GM19452 (cell line): ENCODE measurements at regions not wholly inside any gene's neighbourhood (a gene's known extent, or its start where the extent isn't known, plus 50 kb on each side); places are given as distances from the start of the nearest gene placed in this dataset.
"Not testable (repeated sequence)": the region's sequence is repeated elsewhere in the genome, so short reads cannot be mapped to it uniquely, and the experiment has no call there.

Experiments
- ATAC-seq: cut with Tn5 transposase; IDR thresholded peaks from one replicate; pipeline ENCODE4 v1.9.1; 2021; ENCODE audit not compliant: unreplicated experiment

DNA sequence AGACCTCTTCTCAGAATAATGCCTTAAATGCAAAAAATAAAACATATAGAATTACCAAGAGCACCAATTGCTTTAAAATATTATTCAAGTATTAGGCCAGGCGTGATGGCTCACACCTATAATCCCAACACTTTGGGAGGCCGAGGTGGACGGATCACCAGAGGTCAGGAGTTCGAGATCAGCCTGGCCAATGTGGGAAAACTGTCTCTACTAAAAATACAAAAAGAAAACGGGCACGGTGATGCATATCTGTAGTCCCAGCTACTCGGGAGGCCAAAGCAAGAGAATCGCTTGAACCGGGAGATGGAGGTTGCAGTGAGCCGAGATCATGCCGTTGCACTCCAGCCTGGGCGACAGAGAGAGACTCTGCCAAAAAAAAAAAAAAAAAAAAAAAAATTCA is 55.4 kb upstream of the RAB6C start:
- ATAC-seq: not testable (repeated sequence)

DNA sequence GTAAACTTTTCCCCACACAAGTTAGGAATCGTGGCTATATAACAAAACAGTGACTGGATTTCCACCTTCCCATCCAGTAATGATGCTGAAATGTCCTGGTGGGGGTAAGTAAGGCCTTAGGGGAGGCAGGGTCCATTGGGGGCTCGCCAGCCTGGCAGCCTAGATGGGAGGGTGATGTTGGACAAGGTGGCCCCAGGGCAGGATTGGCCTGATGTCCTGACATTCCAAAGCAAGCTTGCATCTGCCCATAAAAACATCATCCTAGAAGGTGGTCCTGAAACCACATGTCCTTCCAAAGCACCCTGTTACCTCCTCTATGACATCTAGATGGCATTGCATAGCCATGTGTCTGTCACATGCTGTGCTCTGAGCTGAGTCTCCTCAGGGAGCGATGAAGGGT is 54.1 kb upstream of the RAB6C start:
- no peak for ATAC-seq

GRCh38 chr2:129927696-129928095 is 51.8 kb upstream of the RAB6C start:
- ATAC-seq: no peak

DNA sequence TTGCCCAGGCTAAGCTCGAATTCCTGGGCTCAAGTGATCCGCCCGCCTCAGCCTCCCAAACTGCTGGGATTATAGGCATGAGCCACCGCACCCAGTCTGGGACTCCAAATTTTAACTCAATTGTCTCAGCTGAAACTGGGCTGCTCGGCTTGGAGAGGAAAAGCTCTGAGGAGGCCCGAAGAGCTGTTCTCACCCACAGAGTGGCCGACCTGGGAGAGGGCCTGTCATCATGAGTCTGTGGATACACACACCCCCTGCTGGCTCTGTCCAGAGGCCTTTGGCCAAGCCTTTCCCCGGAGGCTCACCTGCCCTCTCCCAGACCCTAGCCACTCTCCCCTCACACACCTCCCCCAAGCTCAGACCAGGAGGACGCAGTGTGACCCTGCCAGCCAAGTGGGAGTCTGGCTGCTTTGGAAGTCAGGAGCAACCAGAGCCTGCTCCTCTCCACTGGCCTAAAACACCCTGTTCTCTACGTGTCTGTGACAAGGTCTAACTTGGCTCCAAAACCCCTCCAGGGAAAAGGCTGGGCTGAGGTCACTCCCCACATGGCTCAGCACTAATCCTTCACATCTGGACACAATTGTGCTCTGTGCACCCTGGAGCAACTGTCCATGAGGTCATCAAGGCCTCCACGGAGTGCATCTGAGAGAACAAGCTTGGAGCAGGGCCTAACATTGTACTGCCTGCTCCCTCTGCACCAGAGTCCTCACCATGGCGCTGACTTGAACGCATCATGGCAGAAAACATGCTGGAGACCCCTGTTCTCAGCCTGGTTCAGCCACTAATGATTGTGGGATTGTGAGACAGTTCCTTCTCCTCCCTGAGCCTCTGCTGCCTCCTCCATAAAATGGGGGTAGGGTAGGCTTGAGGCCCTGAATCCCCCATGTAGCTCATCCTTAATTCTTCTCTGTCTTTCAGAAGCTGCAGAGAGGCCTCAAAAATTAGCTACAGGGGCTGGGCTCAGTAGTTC is 49.9 kb upstream of the RAB6C start:
- no peak for ATAC-seq
